ENCODE measurements at regions not wholly inside any gene's neighbourhood (a gene's known extent, or its start where the extent isn't known, plus 50 kb on each side); places are given as distances from the start of the nearest gene placed in this dataset.

DNA sequence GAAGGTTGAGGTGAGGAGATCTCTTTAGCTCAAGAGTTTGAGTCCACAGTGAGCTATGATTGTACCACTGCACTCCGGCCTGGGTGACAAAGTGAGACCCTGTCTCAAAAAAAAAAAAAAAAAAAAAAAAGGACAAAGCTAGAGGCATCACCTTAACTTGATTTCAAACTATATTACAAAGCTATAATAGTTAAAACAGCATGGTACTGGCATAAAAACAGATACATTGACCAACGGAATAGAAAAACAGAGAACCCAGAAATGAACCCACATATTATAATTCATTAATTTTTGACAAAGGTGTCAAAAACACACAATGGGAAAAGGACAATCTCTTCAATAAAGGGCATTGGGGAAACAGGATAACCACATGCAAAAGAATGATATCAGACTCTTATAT lies 50.8 kb upstream of the MBOAT1 start:
- no peak for DNase-seq (ENCODE audit: low spot score in 2 of 2)
- Histone ChIP-seq H3K4me1 (no peaks in the 10 kb centered on the region), H3K9me3 (peaks cover 0 to 3% (median 0%) of the 10 kb centered on the region in 4 donors), H3K27me3 (no peaks in the 10 kb centered on the region), H3K27ac (no peak overlapping the region), H3K36me3 (no peaks in the 10 kb centered on the region), H3K4me3 (no peak overlapping the region)
- 94 to 96% methylated on average over 2 of the region's 2 CpGs for WGBS, 2 donors
- TF ChIP-seq EP300 (IDR thresholded peaks at IDR 0.05) (no peak), POLR2A (IDR thresholded peaks at IDR 0.05) (no peak), CTCF (IDR thresholded peaks at IDR 0.05) (no peak)

- no peaks in the 10 kb centered on the region for H3K9me3 ChIP-seq
- H3K27ac ChIP-seq: no peak overlapping the region
- H3K4me3 ChIP-seq: no peak overlapping the region
- no peaks in the 10 kb centered on the region for H3K4me1 ChIP-seq
- WGBS, 2 donors: 72 to 86% methylated on average over 3 of the region's 3 CpGs
- no peaks in the 10 kb centered on the region for H3K27me3 ChIP-seq
- DNase-seq (ENCODE audit: low spot score in 2 of 2): no peak
- no peak for TF ChIP-seq CTCF (IDR thresholded peaks at IDR 0.05)
- no peak for TF ChIP-seq POLR2A (IDR thresholded peaks at IDR 0.05)
- TF ChIP-seq EP300 (IDR thresholded peaks at IDR 0.05): no peak
- no peaks in the 10 kb centered on the region for H3K36me3 ChIP-seq
Measured at GRCh38 chr6:20265842-20266241, 53.6 kb upstream of the MBOAT1 start.

GRCh38 chr6:20266851-20267608 lies 54.8 kb upstream of the MBOAT1 start:
- Histone ChIP-seq H3K27ac (no peak overlapping the region), H3K27me3 (no peaks in the 10 kb centered on the region), H3K4me3 (no peak overlapping the region), H3K36me3 (no peaks in the 10 kb centered on the region), H3K4me1 (no peaks in the 10 kb centered on the region), H3K9me3 (no peaks in the 10 kb centered on the region)
- WGBS, 2 donors: 79 to 80% methylated on average over 11 of the region's 11 CpGs
- TF ChIP-seq EP300 (IDR thresholded peaks at IDR 0.05) (no peak), CTCF (IDR thresholded peaks at IDR 0.05) (no peak), POLR2A (IDR thresholded peaks at IDR 0.05) (no peak)
- no peak for DNase-seq (ENCODE audit: low spot score in 2 of 2)

DNA sequence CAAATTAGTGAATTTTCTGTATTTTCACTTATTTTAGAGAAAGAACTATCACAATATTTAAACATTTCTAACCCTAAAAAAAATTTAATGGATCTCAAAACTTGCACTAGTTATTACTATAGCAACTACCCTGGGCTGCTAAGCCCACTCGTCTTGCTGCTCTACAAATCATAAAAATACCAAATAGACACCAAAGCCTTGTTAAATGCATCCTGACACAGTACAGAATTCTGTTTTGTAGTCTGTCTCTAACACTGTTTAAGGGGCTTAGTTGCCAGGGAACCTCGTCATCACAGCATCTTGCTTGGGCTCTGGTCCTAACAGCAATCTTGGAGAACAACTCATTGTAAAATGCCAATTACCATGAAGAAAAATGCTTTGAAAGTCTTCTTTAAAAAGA lies 56.9 kb upstream of the MBOAT1 start:
- WGBS, 2 donors: 62 to 63% methylated on average over 2 of the region's 2 CpGs
- TF ChIP-seq CTCF (IDR thresholded peaks at IDR 0.05) (no peak), EP300 (IDR thresholded peaks at IDR 0.05) (no peak), POLR2A (IDR thresholded peaks at IDR 0.05) (no peak)
- Histone ChIP-seq H3K4me3 (no peak overlapping the region), H3K27ac (no peak overlapping the region), H3K27me3 (no peaks in the 10 kb centered on the region), H3K9me3 (no peaks in the 10 kb centered on the region), H3K36me3 (no peaks in the 10 kb centered on the region), H3K4me1 (no peaks in the 10 kb centered on the region)
- no peak for DNase-seq (ENCODE audit: low spot score in 2 of 2)

DNA sequence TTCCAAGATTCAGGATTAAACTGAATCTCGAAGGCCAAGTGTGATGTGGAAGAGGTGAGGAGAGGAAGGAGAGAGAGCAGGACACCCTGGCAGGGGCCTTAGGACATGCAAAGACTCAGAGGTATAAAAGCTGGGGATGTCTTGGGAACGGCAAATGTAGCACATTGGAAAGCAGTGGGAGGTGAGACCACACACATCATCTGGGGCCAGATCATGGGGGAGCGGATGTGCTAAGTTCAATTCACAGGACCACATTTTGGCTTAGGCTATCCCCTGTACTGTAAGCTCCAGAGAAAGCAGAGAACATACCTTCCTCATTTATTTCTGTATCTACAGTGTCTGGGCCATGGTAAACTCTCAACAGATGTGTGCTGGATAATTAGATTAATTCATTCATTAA lies 59.5 kb upstream of the MBOAT1 start:
- no peaks in the 10 kb centered on the region for H3K36me3 ChIP-seq
- H3K27ac ChIP-seq: no peak overlapping the region
- WGBS, 2 donors: 59 to 67% methylated on average over 3 of the region's 3 CpGs
- DNase-seq (ENCODE audit: low spot score in 2 of 2): no peak
- TF ChIP-seq POLR2A (IDR thresholded peaks at IDR 0.05) (no peak), EP300 (IDR thresholded peaks at IDR 0.05) (no peak), CTCF (IDR thresholded peaks at IDR 0.05) (no peak)
- H3K9me3 ChIP-seq: no peaks in the 10 kb centered on the region
- no peaks in the 10 kb centered on the region for H3K4me1 ChIP-seq
- no peak overlapping the region for H3K4me3 ChIP-seq
- no peaks in the 10 kb centered on the region for H3K27me3 ChIP-seq

All from tibial nerve (tissue), 4 donors.